Panc1 (cell line): ENCODE measurements at regions not wholly inside any gene's neighbourhood (a gene's known extent, or its start where the extent isn't known, plus 50 kb on each side); places are given as distances from the start of the nearest gene placed in this dataset.

Source experiments
- ATAC-seq: fragments of 200-7000 bp; cut with Tn5 transposase; 2 replicates; pipeline ENCODE4 v1.9.1; 2020; ENCODE audit warnings: mild to moderate bottlenecking, moderate library complexity
- BruUV-seq: library from RNA; stranded (reverse); fragments of 400-500 nt; replicated peaks from 2 replicates; lab custom pipeline; 2021; lab: Mats Ljungman, UMichigan
- CTCF ChIA-PET: fragments of 300-600 bp; sonication (Branson Sonifier 250); formaldehyde crosslinking; loops from one replicate; lab custom pipeline; 2022; ENCODE audit warnings: antibody characterized with exemption; lab: Charles Lee
- POLR2A ChIA-PET: fragments of 300-600 bp; sonication (Branson Sonifier 250); formaldehyde crosslinking; loops from one replicate; lab custom pipeline; 2022; ENCODE audit warnings: antibody characterized with exemption; lab: Charles Lee
- DNase-seq: peaks from one replicate; pipeline ENCODE4 v3.0.0-alpha.2; 2010; ENCODE audit warnings: low read depth, low spot score
- H3K27ac ChIP-seq: 2 replicates; pipeline ENCODE4 v1.5.1; 2011; ENCODE audit warnings: mild to moderate bottlenecking, low read length, inconsistent platforms
- H3K27me3 ChIP-seq: fragments of 200-500 bp; sonication (Bioruptor generic); 2 replicates; pipeline ENCODE4 v1.6.0; 2014; ENCODE audit warnings: low read length, inconsistent platforms; ENCODE audit not compliant: control insufficient read depth, insufficient read depth
- H3K36me3 ChIP-seq: fragments of 200-500 bp; sonication (Bioruptor generic); 2 replicates; pipeline ENCODE4 v1.5.1; 2014; ENCODE audit warnings: inconsistent platforms, mild to moderate bottlenecking, low read length, moderate library complexity; ENCODE audit not compliant: control insufficient read depth, insufficient read depth
- H3K4me1 ChIP-seq: 2 replicates; pipeline ENCODE4 v1.5.1; 2011; ENCODE audit warnings: inconsistent platforms, mild to moderate bottlenecking, low read length, moderate library complexity; ENCODE audit not compliant: control insufficient read depth, insufficient read depth
- H3K4me3 ChIP-seq, 2 experiments: 2 replicates each; pipeline ENCODE4 v1.5.1; 2011 to 2012; ENCODE audit warnings: low read depth in 2 of 2, low read length in 2 of 2, mild to moderate bottlenecking in 2 of 2, inconsistent platforms in 1 of 2, moderate library complexity in 1 of 2
- H3K9me3 ChIP-seq: fragments of 200-500 bp; sonication (Bioruptor generic); 2 replicates; pipeline ENCODE4 v1.5.1; 2014; ENCODE audit warnings: low read depth, mild to moderate bottlenecking, inconsistent platforms, low read length, moderate library complexity; ENCODE audit not compliant: control insufficient read depth, insufficient read depth
- CTCF ChIP-seq: fragments of 450-650 bp; IDR thresholded peaks from 2 replicates; pipeline ENCODE4 v1.5.1; 2017; ENCODE audit warnings: mild to moderate bottlenecking
- POLR2AphosphoS5 ChIP-seq: IDR thresholded peaks from 2 replicates; pipeline ENCODE4 v1.6.1; 2012; ENCODE audit warnings: mild to moderate bottlenecking, low read depth, low read length, moderate library complexity
- REST ChIP-seq, 2 experiments: IDR thresholded peaks; 2 replicates each; pipeline ENCODE4 v1.6.1; 2011 to 2012; ENCODE audit warnings: low read depth in 2 of 2, control low read depth in 1 of 2, low read length in 1 of 2, mild to moderate bottlenecking in 1 of 2, moderate library complexity in 1 of 2; ENCODE audit not compliant: insufficient read depth in 1 of 2
- SIN3A ChIP-seq: IDR thresholded peaks from 2 replicates; pipeline ENCODE4 v1.6.1; 2012; ENCODE audit warnings: low read depth, mild to moderate bottlenecking, low read length, moderate library complexity, borderline replicate concordance; ENCODE audit not compliant: insufficient read depth
- TCF7L2 ChIP-seq: IDR thresholded peaks from 2 replicates; pipeline ENCODE4 v1.6.1; 2011; ENCODE audit warnings: mild to moderate bottlenecking, low read depth, low read length, inconsistent platforms
- in situ Hi-C: cut with HindIII; loops from 2 replicates; pipeline ENCODE4 v1.10.0; 2016; ENCODE audit warnings: low sequenced_read_pairs, low pct_unique_long_range_greater_than_20kb
- intact Hi-C: fragments of 100-400 bp; cut with micrococcal nuclease; formaldehyde crosslinking; loops from one replicate; pipeline ENCODE4 v1.10.0; 2022; ENCODE audit not compliant: unreplicated experiment

- no peak for ATAC-seq
- in situ Hi-C loops (no loop called here), intact Hi-C loops (no loop called here)
- Histone ChIP-seq H3K27me3 (no peaks in the 10 kb centered on the region), H3K4me1 (no peaks in the 10 kb centered on the region), H3K4me3 (no peak overlapping the region), H3K27ac (no peak overlapping the region), H3K36me3 (no peaks in the 10 kb centered on the region), H3K9me3 (no peaks in the 10 kb centered on the region)
- no peak for DNase-seq
- BruUV-seq: no TSS peak
- CTCF ChIA-PET: interaction anchor here (1.0 kb wide), 1 partner anchor 8 kb away, joined by 3 read pairs; no protein-coding TSS in a partner anchor
- POLR2A ChIA-PET: no interaction called here
- TF ChIP-seq POLR2AphosphoS5 (no peak), REST (IDR thresholded peaks at IDR 0.05; ENCODE audit: insufficient read depth in 1 of 2, low read depth in 2 of 2, low read length in 1 of 2) (no peak), SIN3A (no peak), TCF7L2 (no peak), CTCF (no peak)
Measured at GRCh38 chr1:19024532-19024931, 68.1 kb upstream of the IFFO2 start.

GRCh38 chr1:19023787-19024186 lies 67.3 kb upstream of the IFFO2 start:
- BruUV-seq: no TSS peak

More at GRCh38 chr1:19023787-19024186, 67.3 kb upstream of the IFFO2 start:
- TF ChIP-seq REST (IDR thresholded peaks at IDR 0.05; ENCODE audit: insufficient read depth in 1 of 2, low read depth in 2 of 2, low read length in 1 of 2) (no peak), SIN3A (no peak)
- ATAC-seq (no peak), DNase-seq (no peak)
- CTCF ChIA-PET: no interaction called here
- no peak overlapping the region for H3K4me3 ChIP-seq
- H3K4me1 ChIP-seq: no peaks in the 10 kb centered on the region
- intact Hi-C loops (no loop called here), in situ Hi-C loops (no loop called here)
- no peaks in the 10 kb centered on the region for H3K9me3 ChIP-seq
- POLR2A ChIA-PET: no interaction called here
- H3K27ac ChIP-seq: no peak overlapping the region
- no peaks in the 10 kb centered on the region for H3K27me3 ChIP-seq
- H3K36me3 ChIP-seq: no peaks in the 10 kb centered on the region
